HG02885 (cell line): ENCODE measurements at regions not wholly inside any gene's neighbourhood (a gene's known extent, or its start where the extent isn't known, plus 50 kb on each side); places are given as distances from the start of the nearest gene placed in this dataset.
A peak's percentile ranks its signal among the peaks of the same experiment; 100 is the strongest.

Experiments used
- ATAC-seq: cut with Tn5 transposase; IDR thresholded peaks from one replicate; pipeline ENCODE4 v1.9.1; 2021; ENCODE audit warnings: mild to moderate bottlenecking; ENCODE audit not compliant: unreplicated experiment, poor library complexity

DNA sequence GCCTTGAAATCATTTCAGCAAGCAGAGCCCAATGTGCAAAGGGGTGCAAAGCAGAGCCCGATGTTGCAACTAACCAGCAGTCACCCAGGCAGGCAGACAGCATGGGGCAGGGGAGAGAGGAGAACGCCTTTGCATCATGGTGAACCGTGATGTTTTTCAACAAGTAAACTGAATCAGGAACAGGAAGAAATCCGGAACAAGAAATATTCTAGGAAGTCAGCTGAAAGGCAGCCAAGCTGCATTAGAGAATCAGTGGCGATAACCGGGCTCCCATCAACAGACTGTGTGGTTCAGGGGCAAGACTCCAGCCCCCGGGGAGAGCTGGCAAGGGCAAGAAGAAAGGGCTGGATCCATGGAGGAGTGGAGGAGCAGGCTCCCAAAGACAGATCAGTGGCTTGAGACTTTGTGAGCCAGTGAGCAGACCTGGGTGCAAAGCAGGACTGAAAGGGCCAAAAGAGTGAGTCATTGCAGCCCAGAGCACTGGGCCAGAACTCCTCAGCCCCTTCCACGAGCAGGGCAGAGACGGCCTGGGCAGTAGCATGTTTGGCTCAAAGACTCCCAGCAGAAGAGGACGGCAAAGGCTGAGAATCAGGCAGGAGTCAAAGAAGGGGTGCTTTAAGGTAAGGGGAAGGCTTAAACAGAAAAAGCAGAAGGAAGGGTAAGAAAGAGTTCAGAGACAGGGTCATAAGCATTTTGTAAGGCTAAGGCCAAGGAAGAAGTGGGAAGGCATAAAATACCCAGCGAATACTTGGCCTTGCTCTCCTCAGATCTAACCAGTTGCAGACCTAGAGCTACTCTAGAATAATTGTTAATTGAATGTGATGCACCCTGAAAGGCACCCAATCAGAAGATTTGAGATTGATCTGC is 155.0 kb downstream of the SETD4 start:
- ATAC-seq = no peak

DNA sequence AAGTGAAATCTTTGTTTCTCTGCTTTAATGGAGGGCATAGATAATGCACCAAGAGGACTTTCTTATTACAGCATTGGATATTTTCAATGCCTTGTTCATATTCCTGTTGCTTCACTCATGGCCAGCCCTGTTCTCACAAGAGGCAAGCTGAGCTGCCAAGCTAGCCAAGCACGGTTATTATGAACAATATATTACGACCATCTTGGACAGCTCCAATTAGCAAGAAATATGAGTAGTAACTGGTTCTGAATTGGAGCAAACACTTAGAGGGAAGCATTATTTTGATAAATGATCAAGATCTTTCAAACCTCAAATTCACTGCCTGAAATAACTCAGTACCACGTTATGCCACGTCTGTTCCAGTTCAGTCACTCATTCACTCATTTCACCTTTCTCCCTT is 159.8 kb downstream of the SETD4 start:
- no peak for ATAC-seq

DNA sequence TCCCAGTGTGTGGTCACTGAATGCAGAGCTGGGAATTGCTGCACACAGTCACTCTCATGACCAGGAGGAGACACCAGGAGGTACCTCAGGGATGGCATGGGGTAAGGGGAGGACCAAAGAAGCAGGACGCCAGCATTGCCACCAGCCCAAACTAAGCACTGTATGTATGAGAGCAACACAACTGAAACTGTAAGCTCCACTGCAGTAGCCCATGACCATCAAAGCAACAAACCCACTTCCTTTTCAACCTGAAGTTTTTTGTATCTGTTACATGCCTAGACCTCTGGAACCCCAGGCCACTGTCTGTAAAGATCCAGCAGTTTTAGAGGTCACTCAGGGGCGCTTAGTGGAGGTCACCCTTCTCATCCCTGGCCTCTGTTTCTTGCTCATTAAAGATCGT is 164.3 kb downstream of the SETD4 start:
- ATAC-seq = peak; percentile 87

DNA sequence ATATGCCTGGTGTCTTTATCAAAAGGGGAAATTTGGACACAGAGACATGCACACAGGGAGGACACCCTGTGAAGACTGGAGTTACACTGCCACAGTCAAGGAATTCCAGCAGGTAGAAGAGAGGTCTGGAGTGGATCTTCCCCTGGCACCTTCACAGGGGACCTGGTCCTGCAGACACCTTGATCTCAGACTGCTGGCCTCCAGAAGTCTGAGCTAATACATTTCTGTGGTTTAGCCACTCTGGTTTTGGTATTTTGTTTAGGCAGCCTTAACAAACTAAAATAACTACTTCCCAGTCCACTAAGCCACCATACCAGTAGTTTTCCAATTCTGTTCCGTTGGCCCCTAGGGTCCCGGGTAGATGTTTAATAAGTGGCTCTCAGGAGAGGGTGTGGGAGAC is 164.7 kb downstream of the SETD4 start:
- peak; percentile 36 for ATAC-seq

DNA sequence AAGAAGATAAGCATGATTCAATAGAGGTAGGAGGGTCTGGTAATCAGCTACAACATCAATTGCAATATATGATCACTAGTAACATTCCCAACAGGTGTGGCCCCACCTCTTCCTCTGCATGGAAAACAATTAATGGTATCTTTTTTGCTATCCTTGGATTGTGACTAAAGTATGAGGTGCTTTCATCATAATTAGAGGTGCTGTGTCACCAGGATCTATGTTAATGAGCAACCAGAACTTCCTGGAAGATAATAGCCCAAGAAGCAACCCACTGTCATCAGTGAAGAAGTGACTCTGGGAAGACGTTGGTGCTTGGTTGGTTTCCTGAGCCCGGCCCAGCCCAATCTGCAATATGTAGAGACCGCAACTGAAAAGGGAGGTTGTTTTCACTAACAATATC is 167.2 kb downstream of the SETD4 start:
- ATAC-seq = no peak

DNA sequence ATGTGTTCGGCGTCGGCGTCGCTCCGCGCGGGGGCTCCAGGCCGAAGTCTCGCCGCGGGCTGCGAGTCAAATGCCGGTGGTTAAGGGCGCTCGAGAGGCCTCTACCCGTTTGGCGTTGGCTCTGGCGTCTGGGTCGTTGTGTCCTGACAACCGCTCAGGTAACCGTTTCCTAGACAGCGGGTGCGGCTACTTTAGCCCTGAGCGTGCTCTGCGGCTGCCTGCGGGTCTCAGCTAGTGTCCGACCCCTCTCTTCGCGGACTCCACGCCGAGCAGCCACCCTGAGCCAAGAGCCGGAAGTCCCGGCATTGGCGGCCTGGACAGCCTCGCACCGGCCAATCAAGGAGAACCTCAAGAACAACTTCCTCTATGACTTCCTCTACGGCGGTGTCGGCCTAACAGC is 173.4 kb downstream of the SETD4 start:
- no peak for ATAC-seq

DNA sequence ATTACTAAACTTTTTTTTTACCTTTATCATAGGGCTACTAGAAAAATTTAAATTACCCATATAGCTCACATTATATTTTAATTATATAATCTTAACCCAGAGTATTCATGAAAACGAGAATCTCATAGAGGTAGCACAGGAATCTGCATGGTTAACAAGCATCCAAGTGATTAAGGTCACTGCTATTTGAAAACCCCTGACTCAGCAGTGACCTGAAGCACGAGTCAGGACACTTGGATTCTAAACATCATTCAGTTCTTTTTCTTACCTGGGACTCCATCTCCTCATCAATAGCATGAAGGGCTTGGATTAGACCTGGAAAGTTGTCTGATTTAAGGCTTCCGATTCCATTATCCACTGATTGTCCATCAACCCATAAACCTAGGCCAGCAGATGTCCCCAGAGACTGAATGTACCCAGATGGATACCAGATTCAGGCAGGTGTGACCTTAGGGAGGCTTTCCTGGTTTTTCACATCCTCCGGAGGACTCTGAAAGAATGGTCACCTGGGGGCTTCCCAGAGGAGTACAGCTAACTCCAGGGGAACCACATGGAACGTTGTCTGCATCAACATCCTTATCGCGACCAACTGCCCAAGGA is 174.3 kb downstream of the SETD4 start:
- no peak for ATAC-seq

DNA sequence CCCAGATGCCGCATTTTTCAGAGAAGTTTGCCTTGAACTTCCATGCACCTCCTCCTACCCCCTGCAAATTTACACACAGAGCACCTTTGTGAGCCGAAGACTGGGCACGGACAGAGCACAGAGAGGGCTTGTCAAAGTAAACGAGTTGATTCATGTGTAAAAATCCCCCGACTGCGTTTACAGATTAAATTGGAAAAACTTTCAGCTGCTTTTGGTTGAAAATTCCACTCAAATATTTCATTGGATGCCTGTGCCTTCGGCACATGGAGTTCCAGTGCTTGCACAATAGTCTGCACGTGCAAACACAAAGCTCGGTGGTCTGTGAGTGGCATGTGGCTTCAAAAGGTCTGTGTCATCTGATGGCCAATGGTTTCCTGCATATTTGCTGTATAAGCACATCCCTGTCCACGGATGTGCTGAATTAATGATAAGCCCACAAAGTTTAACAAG is 177.5 kb downstream of the SETD4 start:
- no peak for ATAC-seq

DNA sequence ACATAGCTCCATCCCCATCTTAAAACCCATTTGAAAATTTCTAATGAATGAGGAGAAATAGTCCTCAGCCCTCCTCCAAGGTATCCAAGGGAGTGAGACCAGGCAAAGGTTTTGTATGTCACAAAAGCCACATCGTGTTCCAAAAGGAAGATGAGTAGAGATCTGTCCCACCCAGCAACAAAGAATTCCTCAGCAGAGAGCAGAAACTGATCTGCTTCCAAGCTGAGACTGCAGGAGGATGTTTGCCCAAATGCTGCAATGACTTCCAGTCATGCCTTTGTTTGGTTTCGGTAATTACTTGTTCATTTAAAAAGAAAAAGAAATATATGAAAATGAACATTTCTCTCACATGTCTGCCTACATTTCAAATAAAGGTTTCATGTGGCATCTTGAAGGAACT is 186.9 kb downstream of the SETD4 start:
- no peak for ATAC-seq

- ATAC-seq = no peak
These were observed 188.4 kb downstream of the SETD4 start for GRCh38 chr21:35871906-35872305.

DNA sequence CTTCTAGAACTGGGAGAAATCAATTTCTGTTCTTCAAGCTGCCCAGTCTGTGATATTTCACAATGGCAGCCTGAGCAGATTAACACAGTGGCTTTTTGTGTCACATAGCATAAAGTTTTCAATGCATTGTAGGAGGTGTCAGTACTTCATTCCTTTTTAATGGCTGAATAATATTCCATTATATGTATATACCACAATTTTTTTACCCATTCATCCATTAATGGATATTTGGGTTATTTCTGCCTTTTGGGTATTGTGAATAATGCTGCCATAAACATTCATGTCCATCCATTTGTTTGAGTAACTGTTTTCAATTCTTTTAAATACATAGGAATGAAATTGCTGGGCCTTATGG is 191.5 kb downstream of the SETD4 start:
- ATAC-seq = no peak

GRCh38 chr21:35868005-35868868 is 192.1 kb downstream of the SETD4 start:
- no peak for ATAC-seq

DNA sequence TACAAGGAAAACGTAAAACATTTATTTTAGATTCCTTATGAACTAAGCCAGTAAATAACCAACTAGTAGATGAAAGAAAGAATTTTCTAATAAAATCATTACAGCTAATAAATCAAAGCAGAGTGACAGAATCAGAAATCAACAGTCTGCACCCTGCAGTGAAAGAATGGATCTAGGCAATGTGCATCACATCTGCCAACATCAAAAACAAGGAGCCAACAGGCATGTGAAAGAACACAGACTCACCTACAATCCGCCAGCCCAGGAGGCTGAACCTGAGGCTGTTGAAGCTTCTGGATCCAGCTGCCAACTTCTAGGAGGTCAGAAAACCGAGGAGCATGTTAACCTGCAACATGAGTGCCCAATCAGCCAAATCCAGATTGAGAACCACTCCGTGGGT is 196.3 kb downstream of the SETD4 start:
- ATAC-seq = no peak

DNA sequence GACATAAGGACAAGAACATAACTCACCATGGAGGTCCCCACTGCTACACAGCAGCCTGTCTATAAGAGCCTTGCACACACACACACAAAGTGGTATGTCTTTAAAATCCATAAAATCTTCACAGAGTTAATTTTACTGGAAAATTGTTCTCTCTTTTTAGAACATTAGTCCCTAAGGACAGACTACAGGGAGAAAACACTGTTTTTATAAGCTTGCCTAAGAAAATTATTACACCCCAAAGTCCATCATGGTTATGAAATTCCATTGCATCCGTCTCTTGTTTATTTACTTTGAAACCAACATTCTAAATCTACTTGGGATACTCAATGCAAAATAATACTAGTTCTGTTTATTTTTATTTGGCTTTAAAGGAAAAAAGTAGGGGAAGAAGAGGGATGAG is 197.4 kb downstream of the SETD4 start:
- no peak for ATAC-seq

- ATAC-seq = no peak
These were observed 198.7 kb downstream of the SETD4 start for GRCh38 chr21:35861661-35862060.

DNA sequence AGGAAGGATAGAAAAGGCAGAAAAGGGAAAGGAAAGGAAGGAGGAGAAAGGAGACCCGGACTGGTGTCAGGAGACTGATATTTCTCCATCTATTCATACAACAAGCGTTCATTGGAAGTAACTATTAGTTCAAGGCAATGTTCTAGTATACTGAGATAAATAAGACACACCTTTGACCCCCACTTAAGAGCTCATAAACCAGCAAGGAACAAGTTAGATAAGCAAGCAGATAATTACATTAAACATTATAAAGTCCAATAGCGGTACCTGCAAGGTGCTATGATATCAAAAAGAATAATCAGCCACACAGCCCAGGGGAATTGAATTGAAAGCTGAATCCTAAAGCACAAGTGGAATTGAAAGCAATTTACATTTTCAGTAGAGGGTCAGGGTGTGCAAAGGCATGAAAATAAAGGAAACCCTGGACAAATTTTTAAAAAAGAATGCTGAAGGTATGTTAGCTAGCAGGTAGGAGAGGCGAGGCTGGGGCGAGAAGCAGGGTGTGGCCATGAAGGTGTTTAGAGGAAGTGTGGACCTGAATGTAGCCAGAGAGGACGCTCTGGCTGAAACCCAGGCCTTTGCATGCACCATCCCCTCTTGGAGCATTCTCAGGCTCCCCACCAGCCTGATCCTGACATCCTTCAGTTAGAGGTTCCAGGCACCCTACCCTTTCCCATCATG is 200.0 kb downstream of the SETD4 start:
- no peak for ATAC-seq

GRCh38 chr21:35859677-35860076 is 200.6 kb downstream of the SETD4 start:
- no peak for ATAC-seq

DNA sequence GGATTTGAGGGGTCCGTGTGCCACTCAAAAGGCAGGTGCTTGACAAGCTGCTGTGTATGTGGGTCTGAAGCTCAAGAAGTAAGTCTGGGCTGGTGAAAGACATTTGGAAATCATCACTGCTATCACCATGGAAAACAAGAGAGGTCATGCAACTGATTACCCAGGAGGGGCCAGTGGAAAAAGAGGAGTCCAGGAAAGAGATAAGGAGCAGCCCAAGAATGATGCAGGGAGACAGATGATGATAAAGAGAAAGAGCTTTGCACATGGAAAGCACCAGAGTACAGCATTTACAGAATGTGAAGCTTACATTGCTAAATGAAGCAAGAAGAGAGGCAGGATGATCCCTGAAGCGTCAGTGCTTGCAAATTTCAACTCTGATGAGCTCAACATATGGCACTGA is 203.2 kb downstream of the SETD4 start:
- ATAC-seq = no peak

DNA sequence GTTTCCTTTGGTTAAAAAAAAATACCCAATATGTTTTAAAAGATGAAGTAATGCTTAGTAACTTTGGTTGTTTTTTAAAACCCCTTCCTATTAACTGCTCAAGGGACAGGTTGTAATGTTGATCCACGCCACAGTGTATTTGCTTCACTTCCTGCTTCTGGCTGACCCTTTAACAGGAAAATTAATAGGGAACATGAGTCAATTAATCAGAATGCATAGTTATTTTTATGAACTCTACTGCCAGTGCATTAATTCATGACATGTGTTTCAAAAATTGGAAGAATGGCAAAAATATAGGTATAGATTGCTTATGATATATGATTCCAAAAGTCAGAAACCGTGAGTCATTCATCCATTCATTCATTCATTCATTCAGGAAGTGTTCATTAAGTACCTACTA is 204.8 kb downstream of the SETD4 start:
- no peak for ATAC-seq

GRCh38 chr21:35854281-35854680 is 206.0 kb downstream of the SETD4 start:
- no peak for ATAC-seq
